Panc1 (cell line): ENCODE measurements at regions not wholly inside any gene's neighbourhood (a gene's known extent, or its start where the extent isn't known, plus 50 kb on each side); places are given as distances from the start of the nearest gene placed in this dataset.

Source experiments
- CTCF ChIP-seq: fragments of 450-650 bp; IDR thresholded peaks from 2 replicates; pipeline ENCODE4 v1.5.1; 2017; ENCODE audit warnings: mild to moderate bottlenecking
- TCF7L2 ChIP-seq: IDR thresholded peaks from 2 replicates; pipeline ENCODE4 v1.6.1; 2011; ENCODE audit warnings: mild to moderate bottlenecking, low read depth, low read length, inconsistent platforms

- TF ChIP-seq CTCF = no peak
- no peak for TF ChIP-seq TCF7L2
These were observed 136.4 kb upstream of the FAR2 start for GRCh38 chr12:29012673-29013072.
